ENCODE measurements at regions not wholly inside any gene's neighbourhood (a gene's known extent, or its start where the extent isn't known, plus 50 kb on each side); places are given as distances from the start of the nearest gene placed in this dataset.

GRCh38 chr3:159346271-159346903, 544.5 kb downstream of the MFSD1 start:
- 80 to 81% methylated on average over 5 of the region's 5 CpGs for WGBS, 2 donors
- Histone ChIP-seq H3K27me3 (ENCODE audit: control insufficient read depth in 1 of 2, insufficient read depth in 2 of 2, low read length in 1 of 2) (no peaks in the 10 kb centered on the region), H3K9me3 (ENCODE audit: control insufficient read depth, low read length) (no peaks in the 10 kb centered on the region), H3K4me1 (ENCODE audit: control insufficient read depth in 1 of 2, insufficient read depth in 2 of 2, low read length in 2 of 2) (no peaks in the 10 kb centered on the region), H3K36me3 (ENCODE audit: control insufficient read depth in 1 of 2, insufficient read depth in 2 of 2, low read length in 1 of 2) (no peaks in the 10 kb centered on the region), H3K4me3 (ENCODE audit: low read length in 2 of 2) (no peak overlapping the region), H3K27ac (ENCODE audit: low read depth in 1 of 2, low read length in 2 of 2) (no peak overlapping the region)
- intact Hi-C loops (cut with DNase I), result no loop called here
- ATAC-seq (ENCODE audit: low FRiP score) (no peak), DNase-seq (no peak)

- Histone ChIP-seq H3K4me1 (ENCODE audit: control insufficient read depth in 1 of 2, insufficient read depth in 2 of 2, low read length in 2 of 2) (no peaks in the 10 kb centered on the region), H3K27ac (ENCODE audit: low read depth in 1 of 2, low read length in 2 of 2) (no peak overlapping the region), H3K4me3 (ENCODE audit: low read length in 2 of 2) (no peak overlapping the region), H3K27me3 (ENCODE audit: control insufficient read depth in 1 of 2, insufficient read depth in 2 of 2, low read length in 1 of 2) (no peaks in the 10 kb centered on the region), H3K9me3 (ENCODE audit: control insufficient read depth, low read length) (no peaks in the 10 kb centered on the region), H3K36me3 (ENCODE audit: control insufficient read depth in 1 of 2, insufficient read depth in 2 of 2, low read length in 1 of 2) (no peaks in the 10 kb centered on the region)
- intact Hi-C loops (cut with DNase I), result no loop called here
- no peak for DNase-seq
- no peak for ATAC-seq (ENCODE audit: low FRiP score)
- 74% methylated on average over 3 of the region's 3 CpGs for WGBS, 2 donors
Observed at GRCh38 chr3:159348431-159348830, 546.6 kb downstream of the MFSD1 start.

- no peaks in the 10 kb centered on the region for H3K9me3 ChIP-seq (ENCODE audit: control insufficient read depth, low read length)
- H3K27me3 ChIP-seq (ENCODE audit: control insufficient read depth in 1 of 2, insufficient read depth in 2 of 2, low read length in 1 of 2), result no peaks in the 10 kb centered on the region
- DNase-seq (no peak), ATAC-seq (ENCODE audit: low FRiP score) (no peak)
- H3K4me1 ChIP-seq (ENCODE audit: control insufficient read depth in 1 of 2, insufficient read depth in 2 of 2, low read length in 2 of 2), result no peaks in the 10 kb centered on the region
- H3K4me3 ChIP-seq (ENCODE audit: low read length in 2 of 2), result no peak overlapping the region
- intact Hi-C loops (cut with DNase I), result no loop called here
- no peaks in the 10 kb centered on the region for H3K36me3 ChIP-seq (ENCODE audit: control insufficient read depth in 1 of 2, insufficient read depth in 2 of 2, low read length in 1 of 2)
- 79 to 80% methylated on average over 1 of the region's 1 CpG for WGBS, 2 donors
- no peak overlapping the region for H3K27ac ChIP-seq (ENCODE audit: low read depth in 1 of 2, low read length in 2 of 2)
Observed at GRCh38 chr3:159356606-159357005, 554.8 kb downstream of the MFSD1 start.

GRCh38 chr3:159364511-159364910, 562.7 kb downstream of the MFSD1 start:
- 76 to 83% methylated on average over 1 of the region's 1 CpG for WGBS, 2 donors
- no peaks in the 10 kb centered on the region for H3K9me3 ChIP-seq (ENCODE audit: control insufficient read depth, low read length)
- no peak for ATAC-seq (ENCODE audit: low FRiP score)
- H3K27ac ChIP-seq (ENCODE audit: low read depth in 1 of 2, low read length in 2 of 2), result no peak overlapping the region
- H3K27me3 ChIP-seq (ENCODE audit: control insufficient read depth in 1 of 2, insufficient read depth in 2 of 2, low read length in 1 of 2), result no peaks in the 10 kb centered on the region
- DNase-seq, result no peak
- no peak overlapping the region for H3K4me3 ChIP-seq (ENCODE audit: low read length in 2 of 2)
- no peaks in the 10 kb centered on the region for H3K4me1 ChIP-seq (ENCODE audit: control insufficient read depth in 1 of 2, insufficient read depth in 2 of 2, low read length in 2 of 2)
- intact Hi-C loops (cut with DNase I), result no loop called here
- H3K36me3 ChIP-seq (ENCODE audit: control insufficient read depth in 1 of 2, insufficient read depth in 2 of 2, low read length in 1 of 2), result no peaks in the 10 kb centered on the region

- Histone ChIP-seq H3K4me1 (ENCODE audit: control insufficient read depth in 1 of 2, insufficient read depth in 2 of 2, low read length in 2 of 2) (no peaks in the 10 kb centered on the region), H3K4me3 (ENCODE audit: low read length in 2 of 2) (no peak overlapping the region), H3K9me3 (ENCODE audit: control insufficient read depth, low read length) (no peaks in the 10 kb centered on the region), H3K27ac (ENCODE audit: low read depth in 1 of 2, low read length in 2 of 2) (no peak overlapping the region), H3K36me3 (ENCODE audit: control insufficient read depth in 1 of 2, insufficient read depth in 2 of 2, low read length in 1 of 2) (no peaks in the 10 kb centered on the region), H3K27me3 (ENCODE audit: control insufficient read depth in 1 of 2, insufficient read depth in 2 of 2, low read length in 1 of 2) (no peaks in the 10 kb centered on the region)
- intact Hi-C loops (cut with DNase I), result no loop called here
- no peak for ATAC-seq (ENCODE audit: low FRiP score)
- DNase-seq, result no peak
Observed at GRCh38 chr3:159366476-159366875, 564.6 kb downstream of the MFSD1 start.

GRCh38 chr3:159371961-159372360, 570.1 kb downstream of the MFSD1 start:
- no peaks in the 10 kb centered on the region for H3K27me3 ChIP-seq (ENCODE audit: control insufficient read depth in 1 of 2, insufficient read depth in 2 of 2, low read length in 1 of 2)
- no peaks in the 10 kb centered on the region for H3K4me1 ChIP-seq (ENCODE audit: control insufficient read depth in 1 of 2, insufficient read depth in 2 of 2, low read length in 2 of 2)
- H3K4me3 ChIP-seq (ENCODE audit: low read length in 2 of 2), result no peak overlapping the region
- DNase-seq, result no peak
- no peaks in the 10 kb centered on the region for H3K9me3 ChIP-seq (ENCODE audit: control insufficient read depth, low read length)
- H3K27ac ChIP-seq (ENCODE audit: low read depth in 1 of 2, low read length in 2 of 2), result no peak overlapping the region
- WGBS, 2 donors, result 90 to 93% methylated on average over 1 of the region's 1 CpG
- intact Hi-C loops (cut with DNase I), result no loop called here
- no peak for ATAC-seq (ENCODE audit: low FRiP score)
- no peaks in the 10 kb centered on the region for H3K36me3 ChIP-seq (ENCODE audit: control insufficient read depth in 1 of 2, insufficient read depth in 2 of 2, low read length in 1 of 2)

GRCh38 chr3:159378396-159379194, 576.7 kb downstream of the MFSD1 start:
- intact Hi-C loops (cut with DNase I), result no loop called here
- ATAC-seq (ENCODE audit: low FRiP score), result no peak
- H3K27ac ChIP-seq (ENCODE audit: low read depth in 1 of 2, low read length in 2 of 2), result no peak overlapping the region
- H3K9me3 ChIP-seq (ENCODE audit: control insufficient read depth, low read length), result no peaks in the 10 kb centered on the region
- no peaks in the 10 kb centered on the region for H3K27me3 ChIP-seq (ENCODE audit: control insufficient read depth in 1 of 2, insufficient read depth in 2 of 2, low read length in 1 of 2)
- no peaks in the 10 kb centered on the region for H3K4me1 ChIP-seq (ENCODE audit: control insufficient read depth in 1 of 2, insufficient read depth in 2 of 2, low read length in 2 of 2)
- no peak overlapping the region for H3K4me3 ChIP-seq (ENCODE audit: low read length in 2 of 2)
- DNase-seq, result no peak
- H3K36me3 ChIP-seq (ENCODE audit: control insufficient read depth in 1 of 2, insufficient read depth in 2 of 2, low read length in 1 of 2), result no peaks in the 10 kb centered on the region
- 35 to 37% methylated on average over 4 of the region's 4 CpGs for WGBS, 2 donors

- intact Hi-C loops (cut with DNase I), result no loop called here
- H3K9me3 ChIP-seq (ENCODE audit: control insufficient read depth, low read length), result no peaks in the 10 kb centered on the region
- H3K4me1 ChIP-seq (ENCODE audit: control insufficient read depth in 1 of 2, insufficient read depth in 2 of 2, low read length in 2 of 2), result no peaks in the 10 kb centered on the region
- no peak for ATAC-seq (ENCODE audit: low FRiP score)
- no peak overlapping the region for H3K27ac ChIP-seq (ENCODE audit: low read depth in 1 of 2, low read length in 2 of 2)
- no peaks in the 10 kb centered on the region for H3K27me3 ChIP-seq (ENCODE audit: control insufficient read depth in 1 of 2, insufficient read depth in 2 of 2, low read length in 1 of 2)
- 24 to 33% methylated on average over 4 of the region's 4 CpGs for WGBS, 2 donors
- no peak overlapping the region for H3K4me3 ChIP-seq (ENCODE audit: low read length in 2 of 2)
- DNase-seq, result no peak
- no peaks in the 10 kb centered on the region for H3K36me3 ChIP-seq (ENCODE audit: control insufficient read depth in 1 of 2, insufficient read depth in 2 of 2, low read length in 1 of 2)
Observed at GRCh38 chr3:159380891-159381290, 579.0 kb downstream of the MFSD1 start.

- Histone ChIP-seq H3K9me3 (ENCODE audit: control insufficient read depth, low read length) (peaks cover 3% of the 10 kb centered on the region), H3K4me1 (ENCODE audit: control insufficient read depth in 1 of 2, insufficient read depth in 2 of 2, low read length in 2 of 2) (no peaks in the 10 kb centered on the region), H3K4me3 (ENCODE audit: low read length in 2 of 2) (no peak overlapping the region), H3K27me3 (ENCODE audit: control insufficient read depth in 1 of 2, insufficient read depth in 2 of 2, low read length in 1 of 2) (no peaks in the 10 kb centered on the region), H3K27ac (ENCODE audit: low read depth in 1 of 2, low read length in 2 of 2) (no peak overlapping the region), H3K36me3 (ENCODE audit: control insufficient read depth in 1 of 2, insufficient read depth in 2 of 2, low read length in 1 of 2) (no peaks in the 10 kb centered on the region)
- 5 to 9% methylated on average over 1 of the region's 1 CpG for WGBS, 2 donors
- DNase-seq (no peak), ATAC-seq (ENCODE audit: low FRiP score) (no peak)
- intact Hi-C loops (cut with DNase I), result no loop called here
Observed at GRCh38 chr3:159390656-159391212, 588.9 kb downstream of the MFSD1 start.
